GM12878 (cell line): ENCODE measurements at regions not wholly inside any gene's neighbourhood (a gene's known extent, or its start where the extent isn't known, plus 50 kb on each side); places are given as distances from the start of the nearest gene placed in this dataset.

Source experiments
- ATAC-seq: fragments of 200-7000 bp; cut with Tn5 transposase; 3 replicates; pipeline ENCODE4 v1.9.1; 2020; ENCODE audit warnings: mild to moderate bottlenecking, moderate library complexity
- BruUV-seq: library from RNA; stranded (reverse); fragments of 400-500 nt; replicated peaks from 2 replicates; lab custom pipeline; 2021; lab: Mats Ljungman, UMichigan
- CTCF ChIA-PET: fragments of 300-600 bp; sonication (Branson Sonifier 250); formaldehyde crosslinking; extraction: SDS; loops from one replicate; lab custom pipeline; 2021; ENCODE audit warnings: inconsistent platforms; lab: Yijun Ruan, JAX
- POLR2A ChIA-PET: fragments of 350-600 bp; formaldehyde crosslinking; extraction: SDS; loops from one replicate; lab custom pipeline; 2021; ENCODE audit warnings: inconsistent platforms; lab: Charles Lee
- RAD21 ChIA-PET: fragments of 300-600 bp; sonication (Branson Sonifier 250); formaldehyde crosslinking; loops from one replicate; lab custom pipeline; 2023; ENCODE audit warnings: antibody characterized with exemption; ENCODE audit not compliant: unreplicated experiment; lab: Charles Lee
- SMC1A ChIA-PET: fragments of 300-600 bp; sonication (Branson Sonifier 250); formaldehyde crosslinking; loops from one replicate; lab custom pipeline; 2023; ENCODE audit not compliant: unreplicated experiment, uncharacterized antibody; lab: Charles Lee
- DNase-seq: peaks from one replicate; pipeline ENCODE4 v3.0.0-alpha.2; 2011; ENCODE audit warnings: low read depth, low spot score
- FAIRE-seq: peaks from 3 replicates; lab custom pipeline; 2011; peaks lifted over from hg19 to GRCh38; lab: Jason Lieb, UNC
- H2AFZ ChIP-seq: 2 replicates; pipeline ENCODE4 v1.6.0; 2011; ENCODE audit warnings: low read depth, low read length, control low read depth; ENCODE audit not compliant: control insufficient read depth
- H3K27ac ChIP-seq: 2 replicates; pipeline ENCODE4 v1.5.1; 2011; ENCODE audit warnings: control low read depth; ENCODE audit not compliant: control insufficient read depth, insufficient read depth
- H3K27me3 ChIP-seq, 2 experiments: replicated peaks in 1 of 2; 2 replicates each; pipeline versions ENCODE4 v1.6.0 to v1.6.1; 2011; ENCODE audit warnings: low read length in 1 of 2; ENCODE audit not compliant: control insufficient read depth in 2 of 2, insufficient read depth in 2 of 2
- H3K36me3 ChIP-seq, 2 experiments: 2 replicates each; pipeline ENCODE4 v1.5.1; 2011; ENCODE audit warnings: low read length in 1 of 2; ENCODE audit not compliant: control insufficient read depth in 2 of 2, insufficient read depth in 2 of 2
- H3K4me1 ChIP-seq: 2 replicates; pipeline ENCODE4 v1.6.1; 2011; ENCODE audit warnings: mild to moderate bottlenecking, low read length, moderate library complexity, mixed read lengths; ENCODE audit not compliant: control insufficient read depth, insufficient read depth
- H3K4me2 ChIP-seq: 2 replicates; pipeline ENCODE4 v1.6.0; 2011; ENCODE audit warnings: control low read depth; ENCODE audit not compliant: control insufficient read depth, insufficient read depth
- H3K4me3 ChIP-seq: fragments of 200-600 bp; sonication (generic); 2 replicates; pipeline ENCODE4 v1.5.1; 2016
- H3K79me2 ChIP-seq: 2 replicates; pipeline ENCODE4 v1.6.0; 2011; ENCODE audit warnings: low read length; ENCODE audit not compliant: control insufficient read depth, insufficient read depth
- H3K9ac ChIP-seq: 2 replicates; pipeline ENCODE4 v1.8.0; 2011; ENCODE audit warnings: low read length, control low read depth, mixed read lengths; ENCODE audit not compliant: control insufficient read depth, insufficient read depth
- H3K9me3 ChIP-seq: replicated peaks from 3 replicates; pipeline ENCODE4 v1.5.1; 2011; ENCODE audit warnings: mild to moderate bottlenecking, low read length; ENCODE audit not compliant: control insufficient read depth, insufficient read depth
- H4K20me1 ChIP-seq: 2 replicates; pipeline ENCODE4 v1.6.0; 2011; ENCODE audit not compliant: control insufficient read depth, insufficient read depth
- ATF7 ChIP-seq: fragments of 450-650 bp; IDR thresholded peaks from 2 replicates; pipeline ENCODE4 v1.6.1; 2016; ENCODE audit warnings: low read depth, mild to moderate bottlenecking
- BRCA1 ChIP-seq: IDR thresholded peaks from 2 replicates; pipeline ENCODE4 v1.6.1; 2011; ENCODE audit warnings: low read depth, low read length, improper control_type of control experiment
- EP300 ChIP-seq, 2 experiments: fragments of 150-350 bp in 1 of 2; IDR thresholded peaks; 2 replicates each; pipeline ENCODE4 v1.6.1; 2011 to 2012; ENCODE audit warnings: low read depth in 2 of 2, low read length in 2 of 2, borderline replicate concordance in 1 of 2, improper control_type of control experiment in 1 of 2, inconsistent platforms in 1 of 2; ENCODE audit not compliant: control insufficient read depth in 1 of 2
- EZH2 ChIP-seq: IDR thresholded peaks from 2 replicates; pipeline ENCODE4 v1.6.1; 2012; ENCODE audit warnings: low read depth, mild to moderate bottlenecking, control low read depth, inconsistent platforms, low read length, borderline replicate concordance; ENCODE audit not compliant: control insufficient read depth
- FOS ChIP-seq: IDR thresholded peaks from 3 replicates; pipeline ENCODE4 v1.6.1; 2011; ENCODE audit warnings: borderline replicate concordance; ENCODE audit not compliant: insufficient read length; ENCODE audit errors: extremely low read depth
- HCFC1 ChIP-seq: fragments of 150-350 bp; IDR thresholded peaks from 2 replicates; pipeline ENCODE4 v1.6.1; 2014; ENCODE audit warnings: low read length
- MTA2 ChIP-seq: fragments of 450-650 bp; IDR thresholded peaks from 2 replicates; pipeline ENCODE4 v1.6.1; 2016; ENCODE audit warnings: low read depth, mild to moderate bottlenecking, moderate library complexity
- MTA3 ChIP-seq: IDR thresholded peaks from 2 replicates; pipeline ENCODE4 v1.6.1; 2012; ENCODE audit warnings: low read length, inconsistent platforms, borderline replicate concordance
- NFXL1 ChIP-seq: fragments of 450-650 bp; IDR thresholded peaks from 2 replicates; pipeline ENCODE4 v1.6.1; 2017; ENCODE audit warnings: antibody characterized with exemption, mild to moderate bottlenecking, borderline replicate concordance
- NR2C1 ChIP-seq: fragments of 450-650 bp; IDR thresholded peaks from 2 replicates; pipeline ENCODE4 v1.6.1; 2017; ENCODE audit warnings: antibody characterized with exemption, mild to moderate bottlenecking, moderate library complexity
- NR2F1 ChIP-seq: fragments of 450-650 bp; conservative IDR thresholded peaks from 2 replicates; pipeline ENCODE4 v1.6.1; 2017; ENCODE audit warnings: mild to moderate bottlenecking
- PAX5 ChIP-seq: IDR thresholded peaks from 2 replicates; pipeline ENCODE4 v1.6.1; 2011; ENCODE audit warnings: low read depth, low read length, borderline replicate concordance
- RUNX3 ChIP-seq: IDR thresholded peaks from 2 replicates; pipeline ENCODE4 v1.6.1; 2012; ENCODE audit warnings: low read length, inconsistent platforms
- ZNF207 ChIP-seq: fragments of 450-650 bp; IDR thresholded peaks from 2 replicates; pipeline ENCODE4 v1.6.1; 2014; ENCODE audit warnings: antibody characterized with exemption, mild to moderate bottlenecking, borderline replicate concordance
- WGBS: methylation state at CpG from one replicate; pipeline ENCODE4 v1.1.6; 2016; ENCODE audit warnings: low lambda C conversion rate; ENCODE audit not compliant: insufficient replicate concordance, insufficient coverage; ENCODE audit errors: missing lambda C conversion rate; 5-methylcytosine and 5-hydroxymethylcytosine counted together
- in situ Hi-C: fragments of 300-500 bp; cut with MboI; formaldehyde crosslinking; loops from 9 replicates; pipeline ENCODE4 v1.14.3; 2018; ENCODE audit warnings: mixed read lengths
- intact Hi-C: fragments of 100-400 bp; cut with micrococcal nuclease; formaldehyde crosslinking; loops from one replicate; pipeline ENCODE4 v1.14.2; 2022; ENCODE audit not compliant: unreplicated experiment
- TF ChIP-seq, protein P1 (sequence below): IDR thresholded peaks from 2 replicates; pipeline ENCODE4 v1.6.1; 2012; ENCODE audit warnings: low read depth, low read length, improper control_type of control experiment

DNA sequence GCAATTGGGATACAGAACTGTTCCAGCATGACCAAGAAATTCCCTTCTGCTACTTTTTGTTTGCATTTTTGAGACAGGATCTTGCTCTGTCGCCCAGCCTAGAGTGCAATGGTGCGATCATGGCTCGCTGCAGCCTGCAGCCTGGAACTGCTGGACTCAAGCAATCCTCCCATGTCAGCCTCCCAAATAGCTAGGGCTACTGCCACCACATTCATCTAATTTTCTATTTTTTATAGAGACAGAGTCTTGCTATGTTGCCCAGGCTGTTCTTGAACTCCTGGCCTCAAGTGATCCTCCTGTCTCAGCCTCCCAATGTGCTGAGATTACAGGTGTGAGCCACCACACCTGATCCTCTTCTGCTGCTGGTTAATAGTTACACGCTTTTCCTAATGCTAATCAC, 204.9 kb downstream of the SOX4 start (continued):
- TF ChIP-seq FOS (no peak), EP300 (IDR thresholded peaks at IDR 0.05; ENCODE audit: borderline replicate concordance in 1 of 2, control insufficient read depth in 1 of 2, low read depth in 2 of 2, low read length in 2 of 2) (no peak), MTA3 (no peak), ATF7 (no peak), NR2F1 (no peak), HCFC1 (no peak), NR2C1 (no peak)
- TF ChIP-seq, protein P1, sequence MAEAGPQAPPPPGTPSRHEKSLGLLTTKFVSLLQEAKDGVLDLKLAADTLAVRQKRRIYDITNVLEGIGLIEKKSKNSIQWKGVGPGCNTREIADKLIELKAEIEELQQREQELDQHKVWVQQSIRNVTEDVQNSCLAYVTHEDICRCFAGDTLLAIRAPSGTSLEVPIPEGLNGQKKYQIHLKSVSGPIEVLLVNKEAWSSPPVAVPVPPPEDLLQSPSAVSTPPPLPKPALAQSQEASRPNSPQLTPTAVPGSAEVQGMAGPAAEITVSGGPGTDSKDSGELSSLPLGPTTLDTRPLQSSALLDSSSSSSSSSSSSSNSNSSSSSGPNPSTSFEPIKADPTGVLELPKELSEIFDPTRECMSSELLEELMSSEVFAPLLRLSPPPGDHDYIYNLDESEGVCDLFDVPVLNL, result no peak
- TF ChIP-seq, all 136 proteins: peak for 0

DNA sequence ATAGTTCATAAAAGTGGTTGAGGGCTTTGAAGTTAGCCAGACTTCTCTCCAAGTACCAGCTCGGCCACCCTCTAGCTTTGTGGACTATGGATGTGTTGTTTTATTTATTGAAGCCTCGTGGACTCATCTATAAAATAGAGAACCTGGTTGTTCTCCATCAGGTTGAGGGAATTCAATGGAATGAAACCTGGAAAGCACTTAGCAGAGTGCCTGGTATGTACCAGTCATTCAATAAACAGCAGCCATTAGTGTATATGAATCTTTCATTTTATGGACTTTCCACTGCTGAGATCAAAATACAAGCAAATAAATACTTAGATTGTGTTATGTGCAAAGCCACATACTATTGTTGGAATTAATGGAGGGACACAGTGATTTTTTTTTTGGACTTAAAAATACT, 206.8 kb downstream of the SOX4 start:
- no peak overlapping the region for H3K9ac ChIP-seq
- ChIA-PET RAD21 (no interaction called here), POLR2A (no interaction called here), SMC1A (no interaction called here)
- DNase-seq, result no peak
- in situ Hi-C loops, result no loop called here
- H3K9me3 ChIP-seq, result no peaks in the 10 kb centered on the region
- H3K36me3 ChIP-seq, result no peaks in the 10 kb centered on the region
- no peaks in the 10 kb centered on the region for H4K20me1 ChIP-seq
- intact Hi-C loops, result no loop called here
- H2AFZ ChIP-seq, result no peak overlapping the region
- ATAC-seq, result no peak
- H3K4me2 ChIP-seq, result no peak overlapping the region
- H3K27ac ChIP-seq, result no peak overlapping the region
- TF ChIP-seq MTA2 (no peak), ZNF207 (no peak), PAX5 (no peak), BRCA1 (no peak), NFXL1 (no peak), RUNX3 (no peak), EZH2 (no peak)
- TF ChIP-seq, all 136 proteins: peak for 0
- no TSS peak for BruUV-seq
- Histone ChIP-seq H3K4me3 (no peak overlapping the region), H3K79me2 (no peaks in the 10 kb centered on the region), H3K4me1 (no peaks in the 10 kb centered on the region), H3K27me3 (no peaks in the 10 kb centered on the region)
- CTCF ChIA-PET, result no interaction called here
- FAIRE-seq, result no peak
- 0% methylated on average over 2 of the region's 2 CpGs for WGBS
